D721Med (cell line): ENCODE measurements at regions not wholly inside any gene's neighbourhood (a gene's known extent, or its start where the extent isn't known, plus 50 kb on each side); places are given as distances from the start of the nearest gene placed in this dataset.

Experiments used
- DNase-seq: peaks from one replicate; pipeline ENCODE4 v3.0.0; 2011; ENCODE audit warnings: low spot score; ENCODE audit not compliant: insufficient read length
- FAIRE-seq: peaks from 2 replicates; lab custom pipeline; 2011; peaks lifted over from hg19 to GRCh38; lab: Jason Lieb, UNC
- CTCF ChIP-seq: IDR thresholded peaks from 2 replicates; pipeline ENCODE4 v1.5.1; 2012; ENCODE audit warnings: mild to moderate bottlenecking, control low read depth; ENCODE audit not compliant: insufficient read depth; ENCODE audit errors: missing control alignments

- no peak for DNase-seq
- FAIRE-seq, result no peak
- TF ChIP-seq CTCF, result no peak
Measured at GRCh38 chr1:239630767-239631166, 244.4 kb downstream of the CHRM3 start.

GRCh38 chr1:239633432-239633831, 247.1 kb downstream of the CHRM3 start:
- no peak for FAIRE-seq
- TF ChIP-seq CTCF, result no peak
- no peak for DNase-seq

GRCh38 chr1:239635276-239635675, 248.9 kb downstream of the CHRM3 start:
- FAIRE-seq (no peak), DNase-seq (no peak)
- TF ChIP-seq CTCF, result no peak

GRCh38 chr1:239636347-239636746, 250.0 kb downstream of the CHRM3 start:
- no peak for TF ChIP-seq CTCF
- no peak for DNase-seq
- FAIRE-seq, result no peak

- no peak for DNase-seq
- FAIRE-seq, result no peak
- TF ChIP-seq CTCF, result no peak
Measured at GRCh38 chr1:239644604-239645003, 258.2 kb downstream of the CHRM3 start.

GRCh38 chr1:239647045-239647444, 260.7 kb downstream of the CHRM3 start:
- TF ChIP-seq CTCF, result no peak
- DNase-seq (no peak), FAIRE-seq (no peak)

- no peak for TF ChIP-seq CTCF
- FAIRE-seq (no peak), DNase-seq (no peak)
Measured at GRCh38 chr1:239647964-239648632, 261.7 kb downstream of the CHRM3 start.
